WTC11 (cell line): ENCODE measurements at regions not wholly inside any gene's neighbourhood (a gene's known extent, or its start where the extent isn't known, plus 50 kb on each side); places are given as distances from the start of the nearest gene placed in this dataset.

Source experiments
- NR2C2 ChIP-seq: sonication (generic); formaldehyde crosslinking; IDR thresholded peaks from 2 replicates; pipeline ENCODE4 v1.8.0; 2022; ENCODE audit warnings: mild to moderate bottlenecking, missing genetic modification reagents
- SMAD3 ChIP-seq: sonication (generic); formaldehyde crosslinking; IDR thresholded peaks from 2 replicates; pipeline ENCODE4 v1.8.0; 2022; ENCODE audit warnings: missing genetic modification reagents, mild to moderate bottlenecking, borderline replicate concordance
- ZNF232 ChIP-seq: sonication (generic); formaldehyde crosslinking; IDR thresholded peaks from 2 replicates; pipeline ENCODE4 v1.8.0; 2022; ENCODE audit warnings: mild to moderate bottlenecking, missing genetic modification reagents
- TF ChIP-seq, protein P1 (sequence below): sonication (generic); formaldehyde crosslinking; IDR thresholded peaks from 2 replicates; pipeline ENCODE4 v1.8.0; 2023; ENCODE audit warnings: missing genetic modification reagents
- TF ChIP-seq, protein P2 (sequence below): fragments of 200-600 bp; IDR thresholded peaks from 2 replicates; pipeline ENCODE4 v1.8.0; 2022; ENCODE audit warnings: antibody characterized with exemption

DNA sequence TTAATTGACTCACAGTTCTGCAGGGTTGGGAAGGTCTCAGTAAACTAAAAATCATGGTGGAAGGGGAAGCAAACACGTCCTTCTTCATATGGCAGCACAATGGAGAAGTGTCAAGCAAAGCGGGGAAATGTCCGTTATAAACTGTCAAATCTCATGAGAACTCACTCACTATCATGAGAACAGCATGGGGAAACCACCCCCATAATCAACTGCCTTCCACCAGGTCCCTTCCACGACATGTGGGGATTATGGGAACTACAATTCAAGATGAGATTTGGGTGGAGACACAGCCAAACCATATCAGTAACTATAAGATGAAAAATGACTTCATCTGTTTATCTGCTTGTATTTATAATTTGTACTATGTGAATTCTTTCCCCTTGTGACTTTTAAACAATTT is 577.6 kb upstream of the MDGA2 start:
- TF ChIP-seq, protein P1, sequence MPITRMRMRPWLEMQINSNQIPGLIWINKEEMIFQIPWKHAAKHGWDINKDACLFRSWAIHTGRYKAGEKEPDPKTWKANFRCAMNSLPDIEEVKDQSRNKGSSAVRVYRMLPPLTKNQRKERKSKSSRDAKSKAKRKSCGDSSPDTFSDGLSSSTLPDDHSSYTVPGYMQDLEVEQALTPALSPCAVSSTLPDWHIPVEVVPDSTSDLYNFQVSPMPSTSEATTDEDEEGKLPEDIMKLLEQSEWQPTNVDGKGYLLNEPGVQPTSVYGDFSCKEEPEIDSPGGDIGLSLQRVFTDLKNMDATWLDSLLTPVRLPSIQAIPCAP (CRISPR knock-in tag): no peak
- TF ChIP-seq, protein P2, sequence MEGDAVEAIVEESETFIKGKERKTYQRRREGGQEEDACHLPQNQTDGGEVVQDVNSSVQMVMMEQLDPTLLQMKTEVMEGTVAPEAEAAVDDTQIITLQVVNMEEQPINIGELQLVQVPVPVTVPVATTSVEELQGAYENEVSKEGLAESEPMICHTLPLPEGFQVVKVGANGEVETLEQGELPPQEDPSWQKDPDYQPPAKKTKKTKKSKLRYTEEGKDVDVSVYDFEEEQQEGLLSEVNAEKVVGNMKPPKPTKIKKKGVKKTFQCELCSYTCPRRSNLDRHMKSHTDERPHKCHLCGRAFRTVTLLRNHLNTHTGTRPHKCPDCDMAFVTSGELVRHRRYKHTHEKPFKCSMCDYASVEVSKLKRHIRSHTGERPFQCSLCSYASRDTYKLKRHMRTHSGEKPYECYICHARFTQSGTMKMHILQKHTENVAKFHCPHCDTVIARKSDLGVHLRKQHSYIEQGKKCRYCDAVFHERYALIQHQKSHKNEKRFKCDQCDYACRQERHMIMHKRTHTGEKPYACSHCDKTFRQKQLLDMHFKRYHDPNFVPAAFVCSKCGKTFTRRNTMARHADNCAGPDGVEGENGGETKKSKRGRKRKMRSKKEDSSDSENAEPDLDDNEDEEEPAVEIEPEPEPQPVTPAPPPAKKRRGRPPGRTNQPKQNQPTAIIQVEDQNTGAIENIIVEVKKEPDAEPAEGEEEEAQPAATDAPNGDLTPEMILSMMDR: no peak
- TF ChIP-seq ZNF232 (CRISPR knock-in tag) (no peak), SMAD3 (CRISPR knock-in tag) (no peak), NR2C2 (CRISPR knock-in tag) (no peak)
